Activated naive CD4-positive, alpha-beta T cell treated with anti-CD3 and anti-CD28 coated beads, Interleukin-2, amount 50 U/mL, for 72 hours (primary cell): ENCODE measurements at regions not wholly inside any gene's neighbourhood (a gene's known extent, or its start where the extent isn't known, plus 50 kb on each side); places are given as distances from the start of the nearest gene placed in this dataset.

Source experiments
- ATAC-seq, 2 donors: fragments of 150-1000 bp; cut with Tn5 transposase; 2 replicates each; pipeline ENCODE4 v1.10.0; 2021; ENCODE audit warnings: mild to moderate bottlenecking in 2 of 2, moderate library complexity in 2 of 2
- DNase-seq, 2 donors: peaks; one replicate each; pipeline ENCODE4 v3.0.0; 2021 to 2022; ENCODE audit warnings: low spot score in 2 of 2
- H3K27ac Mint-ChIP-seq, 2 donors: one replicate each; pipeline ENCODE4 v1.8.0; 2022; ENCODE audit warnings: mild to moderate bottlenecking in 2 of 2, mixed read lengths in 2 of 2
- H3K36me3 Mint-ChIP-seq, 2 donors: one replicate each; pipeline ENCODE4 v1.8.0; 2022; ENCODE audit warnings: mixed read lengths in 2 of 2
- H3K9me3 Mint-ChIP-seq, 2 donors: one replicate each; pipeline ENCODE4 v1.8.0; 2022; ENCODE audit warnings: mixed read lengths in 2 of 2

- Mint-ChIP-seq H3K9me3 (peaks cover 0 to 5% of the 10 kb centered on the region in 2 donors), H3K27ac (no peak overlapping the region), H3K36me3 (no peaks in the 10 kb centered on the region)
- ATAC-seq (no peak), DNase-seq (no peak)
Observed at GRCh38 chr6:14313248-14313647, 195.7 kb downstream of the CD83 start.

GRCh38 chr6:14315353-14315752, 197.8 kb downstream of the CD83 start:
- ATAC-seq (no peak), DNase-seq (no peak)
- Mint-ChIP-seq H3K9me3 (peaks cover 0 to 5% of the 10 kb centered on the region in 2 donors), H3K36me3 (no peaks in the 10 kb centered on the region), H3K27ac (peak overlapping the region in 1 of 2 donors; percentile 2)

GRCh38 chr6:14316651-14317386, 199.2 kb downstream of the CD83 start:
- Mint-ChIP-seq H3K9me3 (peaks cover 0 to 5% of the 10 kb centered on the region in 2 donors), H3K36me3 (no peaks in the 10 kb centered on the region), H3K27ac (no peak overlapping the region)
- ATAC-seq (peak; percentile 41 to 66), DNase-seq (peak in 1 of 2 donors; percentile 11)

- no peak for ATAC-seq
- H3K9me3 Mint-ChIP-seq = no peaks in the 10 kb centered on the region
- H3K36me3 Mint-ChIP-seq = no peaks in the 10 kb centered on the region
- no peak overlapping the region for H3K27ac Mint-ChIP-seq
- no peak for DNase-seq
Observed at GRCh38 chr6:14317387-14317970, 199.9 kb downstream of the CD83 start.

- DNase-seq = no peak
- ATAC-seq = no peak
- H3K36me3 Mint-ChIP-seq = no peaks in the 10 kb centered on the region
- no peak overlapping the region for H3K27ac Mint-ChIP-seq
- no peaks in the 10 kb centered on the region for H3K9me3 Mint-ChIP-seq
Observed at GRCh38 chr6:14320332-14320731, 202.8 kb downstream of the CD83 start.

GRCh38 chr6:14321992-14322772, 204.6 kb downstream of the CD83 start:
- H3K36me3 Mint-ChIP-seq = no peaks in the 10 kb centered on the region
- DNase-seq = no peak
- ATAC-seq = no peak
- H3K9me3 Mint-ChIP-seq = no peaks in the 10 kb centered on the region
- H3K27ac Mint-ChIP-seq = no peak overlapping the region

- Mint-ChIP-seq H3K27ac (no peak overlapping the region), H3K9me3 (no peaks in the 10 kb centered on the region), H3K36me3 (no peaks in the 10 kb centered on the region)
- DNase-seq (no peak), ATAC-seq (no peak)
Observed at GRCh38 chr6:14322841-14323240, 205.3 kb downstream of the CD83 start.

- DNase-seq (no peak), ATAC-seq (no peak)
- Mint-ChIP-seq H3K9me3 (no peaks in the 10 kb centered on the region), H3K27ac (no peak overlapping the region), H3K36me3 (no peaks in the 10 kb centered on the region)
Observed at GRCh38 chr6:14326774-14327173, 209.2 kb downstream of the CD83 start.

GRCh38 chr6:14328163-14328562, 210.6 kb downstream of the CD83 start:
- DNase-seq (no peak), ATAC-seq (no peak)
- H3K36me3 Mint-ChIP-seq = no peaks in the 10 kb centered on the region
- H3K9me3 Mint-ChIP-seq = no peaks in the 10 kb centered on the region
- H3K27ac Mint-ChIP-seq = no peak overlapping the region

GRCh38 chr6:14333556-14334305, 216.2 kb downstream of the CD83 start:
- Mint-ChIP-seq H3K9me3 (peaks cover 0 to 3% of the 10 kb centered on the region in 2 donors), H3K27ac (no peak overlapping the region), H3K36me3 (peaks cover 5 to 6% of the 10 kb centered on the region in 2 donors)
- no peak for DNase-seq
- no peak for ATAC-seq

GRCh38 chr6:14335071-14335470, 217.5 kb downstream of the CD83 start:
- peaks cover 0 to 3% of the 10 kb centered on the region in 2 donors for H3K9me3 Mint-ChIP-seq
- H3K36me3 Mint-ChIP-seq = peaks cover 5 to 6% of the 10 kb centered on the region in 2 donors
- H3K27ac Mint-ChIP-seq = no peak overlapping the region
- ATAC-seq (no peak), DNase-seq (no peak)

GRCh38 chr6:14337152-14337551, 219.6 kb downstream of the CD83 start:
- ATAC-seq = peak in 1 of 2 donors; percentile 16
- peaks cover 0 to 3% of the 10 kb centered on the region in 2 donors for H3K9me3 Mint-ChIP-seq
- DNase-seq = no peak
- no peak overlapping the region for H3K27ac Mint-ChIP-seq
- H3K36me3 Mint-ChIP-seq = peaks cover 5 to 6% of the 10 kb centered on the region in 2 donors

GRCh38 chr6:14339172-14339571, 221.6 kb downstream of the CD83 start:
- no peak for ATAC-seq
- no peak for DNase-seq
- H3K9me3 Mint-ChIP-seq = peaks cover 0 to 3% of the 10 kb centered on the region in 2 donors
- H3K27ac Mint-ChIP-seq = no peak overlapping the region
- peaks cover 5 to 6% of the 10 kb centered on the region in 2 donors for H3K36me3 Mint-ChIP-seq

GRCh38 chr6:14339711-14340584, 222.4 kb downstream of the CD83 start:
- H3K36me3 Mint-ChIP-seq = peaks cover 5 to 6% of the 10 kb centered on the region in 2 donors
- H3K9me3 Mint-ChIP-seq = peaks cover 0 to 3% of the 10 kb centered on the region in 2 donors
- DNase-seq = no peak
- no peak for ATAC-seq
- no peak overlapping the region for H3K27ac Mint-ChIP-seq

GRCh38 chr6:14344486-14344885, 226.9 kb downstream of the CD83 start:
- no peaks in the 10 kb centered on the region for H3K9me3 Mint-ChIP-seq

GRCh38 chr6:14348389-14348788, 230.8 kb downstream of the CD83 start:
- Mint-ChIP-seq H3K9me3 (peaks cover 0 to 7% of the 10 kb centered on the region in 2 donors), H3K36me3 (peaks cover 0 to 6% of the 10 kb centered on the region in 2 donors), H3K27ac (no peak overlapping the region)
- DNase-seq = no peak
- ATAC-seq = no peak

More at GRCh38 chr6:14344486-14344885, 226.9 kb downstream of the CD83 start:
- H3K27ac Mint-ChIP-seq = no peak overlapping the region
- no peaks in the 10 kb centered on the region for H3K36me3 Mint-ChIP-seq
- no peak for DNase-seq
- no peak for ATAC-seq
